SH-SY5Y (cell line): ENCODE measurements at regions not wholly inside any gene's neighbourhood (a gene's known extent, or its start where the extent isn't known, plus 50 kb on each side); places are given as distances from the start of the nearest gene placed in this dataset.

Source experiments
- GATA2 ChIP-seq: IDR thresholded peaks from 2 replicates; pipeline ENCODE4 v1.6.1; 2011; ENCODE audit warnings: mild to moderate bottlenecking, low read depth, low read length
- GATA3 ChIP-seq: IDR thresholded peaks from 2 replicates; pipeline ENCODE4 v1.6.1; 2011; ENCODE audit warnings: low read depth, mild to moderate bottlenecking, low read length, moderate library complexity

DNA sequence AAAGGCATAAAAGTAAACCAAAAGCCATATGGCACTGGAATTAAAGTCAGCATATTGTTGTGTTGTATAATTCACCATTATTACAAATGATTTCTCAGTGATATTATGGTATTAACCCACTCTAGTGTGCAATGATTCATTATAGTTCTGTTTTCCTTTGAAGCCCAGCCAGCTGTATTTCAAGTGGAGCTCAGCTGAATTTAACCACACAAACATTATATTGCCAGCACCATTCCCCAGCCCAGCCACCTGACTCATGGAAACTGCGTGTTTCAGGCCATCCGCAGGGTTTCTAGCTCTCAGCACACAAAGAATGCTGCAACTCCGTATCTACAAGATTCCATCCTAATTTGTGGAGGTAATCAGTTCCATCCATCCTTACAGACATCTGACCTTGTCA, 166.8 kb upstream of the CHAC2 start:
- TF ChIP-seq GATA3 (no peak), GATA2 (no peak)
